Limb (tissue), 2 donors: ENCODE measurements at regions not wholly inside any gene's neighbourhood (a gene's known extent, or its start where the extent isn't known, plus 50 kb on each side); places are given as distances from the start of the nearest gene placed in this dataset.
"Not testable (repeated sequence)": the region's sequence is repeated elsewhere in the genome, so short reads cannot be mapped to it uniquely, and the experiment has no call there.

Source experiments
- DNase-seq, 2 donors: peaks; one replicate each; pipeline ENCODE4 v3.0.0-alpha.2; 2016; ENCODE audit errors: extremely low spot score in 2 of 2

DNA sequence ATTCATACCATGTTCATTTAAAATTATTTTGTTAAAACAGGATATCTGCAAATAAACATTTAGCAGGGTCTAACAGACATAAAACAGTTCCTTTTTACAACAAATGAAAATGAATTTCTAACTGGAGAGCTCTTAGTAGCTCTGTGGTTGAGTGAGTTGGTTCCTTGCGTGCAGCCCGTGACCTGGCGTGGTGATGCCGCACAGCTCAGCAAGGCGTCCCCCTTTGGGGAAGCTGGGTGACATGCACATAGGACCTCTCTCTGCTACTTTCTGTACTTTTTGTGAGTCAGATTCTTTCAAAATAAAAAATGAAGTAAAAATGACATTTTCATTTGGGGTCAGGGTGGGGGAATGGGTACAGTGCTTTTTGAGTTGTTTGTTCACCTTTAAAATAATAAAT, 75.9 kb downstream of the NPIPB11 start:
- DNase-seq, result not testable (repeated sequence)

DNA sequence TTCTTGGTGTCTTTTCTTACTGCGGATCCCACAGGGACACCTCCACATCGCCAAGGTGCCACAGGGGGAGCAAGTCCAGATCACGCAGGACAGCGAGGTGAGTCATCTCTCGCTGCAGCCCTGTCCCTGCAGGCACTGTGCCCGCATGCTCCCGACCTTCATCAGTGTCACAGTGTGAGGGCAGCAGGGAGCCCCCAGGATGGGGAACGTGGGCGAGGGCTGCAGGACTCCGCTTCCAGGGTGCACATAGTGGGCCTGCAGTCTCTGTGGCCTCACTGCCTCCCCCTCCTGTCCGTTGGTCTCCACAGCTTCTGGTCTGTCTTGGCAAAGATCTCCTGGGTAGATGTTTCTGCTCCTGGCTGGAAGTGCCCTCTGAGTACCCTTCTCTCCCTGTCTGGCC, 78.0 kb downstream of the NPIPB11 start:
- not testable (repeated sequence) for DNase-seq

DNA sequence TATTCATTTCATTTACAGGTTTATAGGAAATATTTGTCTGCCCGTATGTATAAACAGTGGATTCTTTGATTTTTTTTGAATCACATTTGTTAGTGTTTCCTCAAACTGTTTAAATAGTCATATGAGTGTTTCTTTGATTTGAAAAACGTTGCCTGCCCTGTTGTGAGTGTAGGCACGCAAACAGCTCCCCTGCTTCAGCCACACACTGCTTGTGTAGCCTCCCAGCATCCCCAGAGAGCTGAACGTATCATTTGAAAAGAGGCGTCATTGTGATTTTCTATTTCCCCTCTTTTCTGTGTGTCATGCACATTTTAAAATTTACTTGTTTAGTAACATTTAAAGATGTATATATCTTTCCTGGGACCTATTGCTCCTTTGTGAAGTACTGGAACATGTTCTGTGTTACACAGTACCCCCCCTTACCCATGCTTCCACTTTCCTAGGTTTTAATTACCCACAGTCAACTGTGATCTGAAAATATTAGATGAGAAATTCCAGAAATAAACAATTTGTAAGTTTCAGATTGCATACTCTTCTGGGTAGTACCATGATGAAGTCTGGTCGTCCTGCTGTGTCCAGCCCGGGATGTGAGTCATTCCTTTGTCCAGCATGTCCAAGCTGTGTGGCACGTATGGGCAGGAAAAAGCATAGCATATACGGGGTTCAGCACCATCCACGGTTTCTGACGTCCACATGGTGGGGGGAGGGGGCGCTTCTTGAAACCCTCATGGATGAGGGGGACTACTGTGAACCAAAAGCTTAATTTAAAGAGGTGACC, 78.7 kb downstream of the NPIPB11 start:
- DNase-seq, result not testable (repeated sequence)

DNA sequence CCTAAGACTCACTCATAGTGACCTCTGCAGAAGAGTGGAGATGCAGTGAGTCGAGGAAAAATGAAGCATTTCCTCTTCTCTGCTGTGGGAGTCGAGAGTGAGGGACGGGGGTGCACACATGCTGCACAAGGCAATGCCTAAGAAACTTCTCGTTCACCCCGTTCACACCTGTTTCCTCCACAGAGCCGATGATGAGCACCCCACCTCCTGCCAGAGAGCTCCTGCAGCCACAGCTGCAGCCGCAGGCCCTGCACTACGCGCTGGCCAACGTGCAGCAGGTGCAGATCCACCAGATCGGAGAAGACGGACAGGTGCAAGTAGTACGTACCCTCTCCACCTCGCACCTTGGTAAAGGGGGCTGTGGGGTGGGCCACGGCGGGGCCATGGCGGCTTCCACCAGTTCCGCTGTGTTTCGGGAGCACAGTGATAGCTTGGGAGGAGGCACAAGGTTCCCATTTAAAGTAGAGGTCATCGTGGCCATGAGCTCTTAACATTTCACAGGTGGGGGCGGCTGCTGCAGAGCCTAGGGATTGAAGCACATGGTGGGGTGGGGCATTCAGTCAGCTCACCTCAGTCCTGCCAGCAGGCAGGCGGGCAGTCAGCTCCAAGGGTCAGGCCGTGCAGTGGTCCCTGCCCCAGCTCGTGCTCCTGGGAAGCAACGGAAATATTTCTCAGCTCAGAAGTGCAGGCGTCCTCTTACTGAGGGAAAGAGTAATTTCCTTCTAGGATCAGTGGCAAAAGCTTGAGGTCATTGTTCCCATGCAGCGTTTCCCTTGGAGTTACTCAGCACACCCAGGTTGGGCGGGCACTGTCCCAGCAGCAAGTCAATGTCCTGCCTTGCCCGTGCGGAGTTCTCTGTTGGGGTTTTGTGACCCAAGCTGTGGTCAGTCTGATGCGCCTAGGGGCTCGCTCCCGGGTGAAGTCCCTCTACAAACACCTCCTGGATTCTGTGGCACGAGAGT, 80.1 kb downstream of the NPIPB11 start:
- DNase-seq, result not testable (repeated sequence)

DNA sequence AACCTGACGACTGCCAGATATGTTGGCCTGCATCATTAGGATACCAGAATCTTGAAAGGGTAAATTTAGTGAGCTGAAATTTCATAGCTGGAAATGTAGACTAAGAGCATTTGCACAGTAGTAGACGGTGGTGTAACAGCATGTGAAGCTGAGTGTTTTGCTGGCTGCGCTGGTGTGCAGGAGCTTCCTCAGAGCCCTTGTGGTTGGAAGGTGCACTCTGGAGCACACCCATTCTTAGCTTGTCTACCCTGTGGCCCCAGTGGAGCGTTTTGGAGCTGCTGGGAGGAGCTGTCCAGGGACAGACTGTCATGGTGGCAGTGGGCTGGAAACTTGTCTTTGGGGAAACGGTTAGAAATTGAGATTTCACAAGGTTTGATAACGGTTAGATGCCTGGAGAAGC, 82.8 kb downstream of the NPIPB11 start:
- DNase-seq, result not testable (repeated sequence)

DNA sequence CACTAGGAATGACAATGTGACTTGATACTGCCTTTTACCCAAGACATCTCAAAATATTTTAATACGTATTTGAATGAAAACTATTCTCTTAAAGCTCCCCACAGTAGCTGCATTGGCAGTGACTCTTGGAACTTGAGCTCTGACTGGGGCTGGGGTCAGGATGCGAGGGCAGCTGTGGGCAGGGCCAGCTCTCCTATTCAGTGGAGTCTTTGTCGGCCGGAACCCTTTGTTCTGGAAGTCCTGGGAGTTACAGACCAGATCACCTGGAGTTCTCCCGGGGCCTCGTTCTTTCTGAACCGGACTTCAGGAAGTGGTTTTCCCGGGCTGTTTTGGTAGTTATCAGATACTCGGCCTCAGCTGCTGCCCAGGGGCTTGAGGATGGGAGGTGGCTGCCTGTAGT, 84.9 kb downstream of the NPIPB11 start:
- no peak for DNase-seq

DNA sequence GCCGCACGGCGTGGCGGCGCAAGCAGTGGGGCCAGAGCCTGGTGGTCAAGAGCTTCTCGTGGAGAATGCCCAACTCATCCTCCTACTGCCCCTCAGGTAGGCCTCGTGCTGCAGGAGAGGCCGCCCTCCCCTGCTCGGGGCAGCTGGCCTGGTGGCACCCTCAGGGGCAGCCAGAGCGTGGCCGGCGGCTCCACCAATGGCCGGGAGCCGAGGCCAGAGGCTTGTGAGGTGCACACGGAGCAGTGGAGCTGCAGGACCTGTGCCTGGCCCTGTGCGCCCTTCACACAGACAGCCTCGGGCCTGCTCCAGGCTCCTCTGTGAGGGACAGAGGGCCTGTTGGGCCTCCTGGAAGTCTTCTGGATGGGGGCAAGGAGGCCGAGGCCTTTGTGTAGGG, 85.5 kb downstream of the NPIPB11 start:
- no peak for DNase-seq

DNA sequence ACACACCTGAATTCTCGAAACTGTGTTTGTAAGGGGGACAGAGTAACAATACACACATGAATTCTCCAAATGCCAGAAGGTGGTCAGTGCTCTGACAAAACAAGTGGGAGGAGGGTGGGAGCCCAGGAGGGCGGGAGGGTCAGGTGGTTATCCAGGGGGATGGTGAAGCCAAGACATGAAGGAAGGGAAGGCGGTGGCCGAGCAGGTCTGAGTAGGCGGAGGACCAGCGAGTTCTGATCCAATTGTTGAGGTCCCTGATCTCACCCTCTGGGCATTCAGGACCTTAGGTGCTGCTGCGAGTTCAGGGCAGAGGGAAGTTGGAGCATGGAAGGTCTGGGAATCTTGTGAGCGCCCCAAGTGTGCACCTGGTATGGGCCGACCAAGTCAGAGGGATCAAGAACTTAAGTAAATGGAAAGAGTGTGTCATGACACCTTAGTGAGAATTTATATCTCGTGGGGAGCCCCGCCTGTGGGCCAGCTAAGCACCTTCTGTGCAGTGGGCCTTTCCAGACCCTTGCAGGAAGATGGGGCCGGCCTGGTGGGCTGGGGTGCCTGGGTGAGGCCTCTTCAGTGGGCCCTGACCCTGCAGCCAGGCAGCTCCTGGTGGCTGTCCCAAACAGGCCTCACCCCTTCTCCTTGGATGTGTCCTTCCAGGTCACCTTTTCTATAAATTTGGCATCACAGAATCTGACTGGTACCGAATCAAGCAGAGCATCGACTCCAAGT, 86.1 kb downstream of the NPIPB11 start:
- DNase-seq, result no peak

DNA sequence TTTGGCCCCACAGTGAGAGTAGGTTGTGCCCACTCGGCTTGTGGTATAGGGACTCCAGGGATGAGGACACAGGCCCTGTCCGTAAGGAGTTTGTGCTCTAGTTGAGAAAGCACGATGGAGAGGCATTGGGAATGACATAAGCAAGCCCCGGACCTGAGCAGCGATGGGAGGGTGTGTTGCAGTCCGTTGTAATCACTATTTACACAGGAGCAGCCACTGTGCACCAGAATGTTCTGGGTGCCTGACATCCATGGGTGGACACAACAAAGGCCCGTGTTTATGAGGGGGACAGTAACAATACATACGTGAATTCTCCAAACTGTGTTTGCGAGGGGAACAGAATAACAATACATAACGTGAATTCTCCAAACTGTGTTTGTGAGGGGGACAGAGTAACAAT, 86.8 kb downstream of the NPIPB11 start:
- DNase-seq, result no peak

DNA sequence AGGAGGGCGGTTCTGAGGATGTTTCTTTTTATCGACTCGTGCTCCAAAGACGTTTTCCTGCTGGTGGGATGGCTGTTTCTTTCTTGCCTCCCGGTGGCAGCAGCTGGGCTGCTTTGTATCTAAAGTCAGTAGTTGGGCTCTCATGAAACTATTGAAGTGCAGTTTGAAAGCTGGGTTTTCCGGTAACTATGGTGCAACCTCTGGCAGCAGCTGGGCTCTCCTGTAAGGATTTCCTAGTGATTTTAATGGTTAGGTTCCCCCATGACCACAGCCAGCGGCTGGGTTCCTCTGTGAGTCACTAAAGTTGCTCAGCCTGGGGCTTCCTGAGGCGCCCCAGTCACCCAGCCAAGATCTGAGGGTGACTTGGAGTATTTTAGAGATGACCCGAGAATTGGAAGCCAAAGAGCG, 87.9 kb downstream of the NPIPB11 start:
- not testable (repeated sequence) for DNase-seq

DNA sequence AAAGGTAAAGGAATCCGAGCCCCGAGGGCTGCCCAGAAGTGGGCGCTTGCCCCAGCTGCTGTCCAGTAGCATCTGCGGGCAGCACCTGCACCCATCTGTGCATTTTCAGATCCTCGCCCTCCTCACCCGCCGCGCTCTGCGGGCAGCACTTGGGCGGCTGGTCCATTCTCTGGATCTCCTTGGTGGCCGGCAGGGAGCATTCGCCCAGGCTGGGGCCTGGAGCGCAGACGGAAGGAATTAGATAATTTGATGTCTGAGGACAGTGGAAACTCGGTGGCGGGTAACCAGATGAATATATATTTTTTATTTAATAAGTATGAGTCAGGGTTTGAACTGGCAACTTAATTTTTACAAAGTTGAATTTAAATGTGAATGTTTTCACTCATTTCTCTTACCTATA, 88.5 kb downstream of the NPIPB11 start:
- no peak for DNase-seq

DNA sequence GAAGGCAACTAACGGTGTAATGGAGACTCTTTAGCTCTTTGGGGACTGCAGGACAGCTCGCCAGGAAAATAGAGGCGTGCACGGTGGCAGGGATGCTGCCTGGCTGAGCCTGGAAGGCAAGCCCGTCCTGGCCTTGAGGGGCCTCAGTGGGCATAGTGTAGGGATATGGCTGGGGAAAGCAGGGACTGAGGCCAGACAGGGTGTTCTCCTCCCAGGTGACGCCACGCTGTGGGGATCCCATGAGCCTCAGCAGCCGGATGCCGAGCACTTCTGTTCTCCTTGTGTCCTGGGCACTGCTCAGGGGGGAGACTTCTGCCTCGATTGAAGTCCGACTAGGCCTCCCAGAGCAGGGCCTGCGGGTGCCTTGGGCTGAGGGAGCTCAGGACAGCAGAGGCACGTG, 89.2 kb downstream of the NPIPB11 start:
- DNase-seq, result no peak

DNA sequence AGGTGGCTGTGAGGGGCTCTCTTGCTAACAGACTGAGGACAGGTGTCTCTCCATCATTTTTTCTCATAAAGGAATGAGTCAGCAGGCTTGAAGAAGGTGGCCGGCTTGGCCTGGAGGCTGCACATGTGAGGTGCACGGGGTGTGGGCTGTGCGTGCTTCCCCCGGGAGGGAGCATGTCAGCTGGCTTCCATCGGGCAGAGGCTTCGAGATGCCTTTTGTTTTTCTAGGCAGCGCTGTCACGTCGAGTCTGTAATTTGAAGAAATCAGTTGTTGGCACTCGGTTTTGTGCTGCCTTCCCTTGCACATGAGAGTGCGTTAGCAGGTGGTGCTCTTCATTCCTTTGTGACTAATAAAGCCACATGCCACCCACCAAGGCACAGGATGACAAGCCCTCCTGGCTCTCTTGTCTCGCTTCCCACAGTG, 89.7 kb downstream of the NPIPB11 start:
- DNase-seq, result no peak

DNA sequence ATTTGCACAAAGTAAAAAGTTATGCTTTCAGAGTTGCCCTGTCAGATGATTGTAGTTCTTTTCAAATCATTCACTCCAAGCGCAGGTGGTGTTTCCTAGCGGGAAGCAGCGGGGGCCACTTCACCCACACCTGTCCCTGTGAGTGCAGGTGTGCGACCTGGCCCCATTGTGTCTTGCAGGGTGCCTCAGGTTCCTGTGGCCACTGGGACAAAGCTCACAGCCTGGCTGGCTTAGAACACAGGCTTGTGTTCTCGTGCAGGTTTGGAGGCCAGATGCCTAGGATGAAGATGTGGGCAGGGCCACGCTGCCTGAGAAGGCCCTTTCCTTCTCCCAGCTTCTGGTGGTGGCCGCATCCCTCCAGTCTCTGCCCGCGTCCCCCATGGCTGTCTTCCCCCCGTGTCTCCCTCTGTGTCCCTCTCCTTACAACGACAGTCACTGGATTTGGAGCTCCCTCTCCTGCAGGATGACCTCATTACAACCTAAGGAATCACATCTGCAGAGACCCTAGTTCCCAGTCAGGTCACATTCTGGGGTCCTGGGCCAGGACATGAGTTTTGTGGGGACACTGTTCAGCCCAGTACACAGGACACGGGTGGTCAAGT, 90.5 kb downstream of the NPIPB11 start:
- no peak for DNase-seq

DNA sequence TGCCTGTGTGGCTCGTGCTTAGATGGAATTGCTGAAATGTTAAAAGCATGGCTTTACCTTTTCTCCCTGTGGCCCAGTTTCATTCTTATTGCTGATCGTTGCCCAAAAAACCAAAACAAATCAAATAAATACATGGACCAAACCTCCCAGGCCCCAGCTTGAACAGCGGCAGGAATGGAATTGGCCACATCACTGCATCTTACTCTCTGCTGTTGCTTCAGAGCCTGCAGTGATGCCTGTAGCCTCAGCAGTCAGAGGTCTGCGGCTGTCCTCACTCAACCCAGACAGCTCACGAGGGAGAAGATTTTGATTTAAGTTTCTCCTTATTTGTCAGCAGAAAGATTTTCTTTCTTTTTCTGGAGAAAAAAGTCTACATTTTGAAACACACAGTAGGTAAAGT, 91.5 kb downstream of the NPIPB11 start:
- DNase-seq, result no peak

DNA sequence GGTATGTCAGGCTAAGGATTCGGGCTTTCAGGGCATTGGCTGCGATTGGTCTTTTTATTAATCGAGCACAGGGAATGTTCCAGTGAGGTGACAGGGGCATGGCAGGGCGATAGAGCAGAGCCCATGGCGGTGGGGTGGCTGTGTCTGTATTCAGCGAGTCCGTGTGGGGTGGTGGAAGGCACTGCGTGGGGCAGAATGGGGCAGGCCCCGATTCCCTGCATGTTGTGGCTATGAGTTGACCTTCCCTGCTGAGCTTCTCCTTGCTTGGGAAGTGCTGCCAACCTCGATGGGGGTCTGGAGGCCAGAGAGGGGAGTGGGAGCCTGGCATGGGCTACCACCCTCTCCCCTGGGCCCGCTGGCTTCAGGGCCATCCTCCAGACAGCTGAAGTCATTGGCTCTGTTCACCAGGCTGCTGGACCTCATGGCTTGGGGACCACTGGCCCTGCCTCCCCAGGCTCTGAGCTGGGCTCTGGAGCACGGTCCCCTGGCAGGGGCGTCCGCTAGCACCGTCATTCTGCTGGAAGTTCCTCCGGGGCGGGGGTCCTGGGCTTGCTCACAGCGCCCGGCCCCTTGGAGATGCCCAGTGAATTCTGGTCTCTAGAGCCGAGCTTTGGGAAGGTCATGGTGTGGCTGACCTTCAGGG, 92.1 kb downstream of the NPIPB11 start:
- DNase-seq, result no peak

DNA sequence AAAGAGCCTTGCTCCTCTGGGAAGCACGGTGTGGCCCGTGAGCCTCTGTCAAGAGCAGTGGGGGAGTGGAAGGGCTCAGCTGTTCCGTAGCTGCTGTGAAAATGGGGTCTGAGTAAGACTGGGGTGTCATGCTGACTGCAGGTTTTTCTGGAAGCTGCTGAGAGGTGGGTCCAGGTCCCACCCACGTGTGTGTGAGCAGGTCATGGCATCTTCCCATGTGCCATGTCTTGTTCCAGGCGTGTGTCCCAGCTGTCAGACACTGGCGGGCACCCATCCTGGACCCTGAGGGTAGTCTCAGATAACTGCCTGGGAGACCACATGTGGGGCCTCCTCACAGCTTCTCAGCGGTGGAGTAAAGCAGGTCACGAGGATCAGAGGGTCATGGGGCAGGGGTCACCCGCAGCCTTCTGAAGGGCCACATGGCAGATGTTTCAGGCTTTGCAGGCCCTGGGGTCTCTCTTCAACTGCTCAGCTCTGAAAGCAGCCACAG, 92.9 kb downstream of the NPIPB11 start:
- DNase-seq, result no peak

DNA sequence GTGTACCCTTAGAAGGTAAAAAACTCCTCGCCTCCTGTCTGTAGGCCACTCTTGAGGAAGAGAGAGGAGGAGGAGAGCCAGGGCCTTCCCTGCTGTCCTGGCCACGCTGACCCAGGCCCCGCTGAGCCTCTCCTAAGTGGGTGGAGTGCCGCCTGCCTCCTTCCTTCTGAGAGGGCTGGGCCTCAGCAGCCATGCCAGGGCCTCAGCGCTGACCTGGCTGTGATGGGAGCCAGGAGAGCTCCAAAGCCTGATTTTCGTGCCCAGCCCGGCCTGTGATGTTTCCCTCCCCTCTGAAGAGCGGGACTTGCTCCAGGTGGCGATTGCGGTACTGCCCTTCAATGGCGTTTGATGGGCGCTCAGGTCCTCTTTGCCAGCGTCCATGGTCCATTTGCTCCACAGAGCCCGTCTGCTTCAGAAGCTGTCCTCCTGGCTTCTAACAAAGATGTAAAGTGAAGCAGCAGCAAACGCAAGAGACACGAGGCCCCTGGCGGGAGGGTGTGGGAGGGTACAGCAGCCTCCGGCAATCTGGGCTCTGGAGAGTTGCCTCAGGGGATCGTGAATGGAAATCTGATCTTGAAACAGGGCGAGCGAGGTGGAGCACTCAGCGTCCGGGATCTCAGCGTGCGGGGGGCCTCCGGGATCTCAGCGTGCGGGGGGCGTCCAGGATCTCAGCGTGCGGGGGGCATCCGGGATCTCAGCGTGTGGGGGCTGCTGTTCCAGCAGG, 93.5 kb downstream of the NPIPB11 start:
- DNase-seq, result no peak

DNA sequence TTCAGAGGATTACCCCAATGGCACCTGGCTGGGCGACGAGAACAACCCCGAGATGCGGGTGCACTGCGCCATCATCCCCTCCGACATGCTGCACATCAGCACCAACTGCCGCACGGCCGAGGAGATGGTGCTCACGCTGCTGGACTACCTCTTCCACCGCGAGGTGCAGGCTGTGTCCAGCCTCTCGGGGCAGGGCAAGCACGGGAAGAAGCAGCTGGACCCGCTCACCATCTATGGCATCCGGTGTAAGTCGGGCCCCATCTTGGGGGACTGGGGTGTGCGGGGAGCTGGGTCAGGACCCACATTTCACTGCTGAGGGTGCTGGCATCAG, 94.2 kb downstream of the NPIPB11 start:
- DNase-seq, result not testable (repeated sequence)
